Endothelial cell of umbilical vein (primary cell): ENCODE measurements at regions not wholly inside any gene's neighbourhood (a gene's known extent, or its start where the extent isn't known, plus 50 kb on each side); places are given as distances from the start of the nearest gene placed in this dataset.

ENCODE experiments used
- BruUV-seq: library from RNA; stranded (reverse); fragments of 400-500 nt; replicated peaks from 2 replicates; lab custom pipeline; 2021; lab: Mats Ljungman, UMichigan
- CTCF ChIA-PET: fragments of 300-600, 350-600 bp; sonication (Branson Sonifier 250); formaldehyde crosslinking; loops from one replicate; lab custom pipeline; 2021; ENCODE audit warnings: antibody characterized with exemption, inconsistent platforms; lab: Charles Lee
- POLR2A ChIA-PET: fragments of 300-600, 350-600 bp; sonication (Branson Sonifier 250); formaldehyde crosslinking; loops from one replicate; lab custom pipeline; 2021; ENCODE audit warnings: antibody characterized with exemption, inconsistent platforms; lab: Charles Lee
- DNase-seq: peaks from one replicate; pipeline ENCODE4 v3.0.0-alpha.2; 2011; ENCODE audit warnings: low read depth, low spot score
- FAIRE-seq: peaks from 2 replicates; lab custom pipeline; 2011; peaks lifted over from hg19 to GRCh38; lab: Jason Lieb, UNC
- H2AFZ ChIP-seq: 2 replicates; pipeline ENCODE4 v1.6.0; 2012; ENCODE audit warnings: low read depth, low read length, control low read depth, inconsistent platforms
- H3K27ac ChIP-seq: 2 replicates; pipeline ENCODE4 v1.5.1; 2011; ENCODE audit warnings: low read depth, mild to moderate bottlenecking, control low read depth, low read length, moderate library complexity; ENCODE audit not compliant: insufficient read depth
- H3K27me3 ChIP-seq, 2 experiments: 2 replicates each; pipeline versions ENCODE4 v1.6.0 to v1.6.1; 2011; ENCODE audit warnings: low read length in 2 of 2, mixed read lengths in 1 of 2; ENCODE audit not compliant: control insufficient read depth in 2 of 2, insufficient read depth in 2 of 2
- H3K36me3 ChIP-seq, 2 experiments: 2 replicates in 1 of 2; 3 replicates in 1 of 2; pipeline ENCODE4 v1.5.1; 2011; ENCODE audit warnings: low read length in 2 of 2, mild to moderate bottlenecking in 1 of 2, moderate library complexity in 1 of 2; ENCODE audit not compliant: control insufficient read depth in 2 of 2, insufficient read depth in 2 of 2; ENCODE audit errors: extremely low read depth in 1 of 2
- H3K4me1 ChIP-seq: 3 replicates; pipeline ENCODE4 v1.5.1; 2011; ENCODE audit warnings: mild to moderate bottlenecking, low read length; ENCODE audit not compliant: control insufficient read depth, insufficient read depth; ENCODE audit errors: extremely low read depth
- H3K4me2 ChIP-seq: 2 replicates; pipeline ENCODE4 v1.6.1; 2011; ENCODE audit warnings: low read length, control low read depth, mixed read lengths; ENCODE audit not compliant: insufficient read depth
- H3K4me3 ChIP-seq, 3 experiments: fragments of 200-600 bp in 1 of 3; sonication (generic), shearing (Covaris generic) in 1 of 3; replicated peaks in 1 of 3; 2 replicates each; pipeline ENCODE4 v1.5.1; 2011 to 2016; ENCODE audit warnings: control low read depth in 3 of 3, low read length in 3 of 3, mild to moderate bottlenecking in 2 of 3, inconsistent platforms in 1 of 3, low read depth in 1 of 3, moderate library complexity in 1 of 3; ENCODE audit not compliant: insufficient read depth in 1 of 3
- H3K79me2 ChIP-seq: 2 replicates; pipeline ENCODE4 v1.6.0; 2012; ENCODE audit warnings: low read length, inconsistent platforms; ENCODE audit not compliant: control insufficient read depth, insufficient read depth
- H3K9ac ChIP-seq: replicated peaks from 2 replicates; pipeline ENCODE3; 2011; ENCODE audit warnings: low read length, control low read depth; ENCODE audit not compliant: insufficient read depth; ENCODE audit errors: extremely low read depth
- H3K9me1 ChIP-seq: replicated peaks from 3 replicates; pipeline ENCODE4 v1.6.0; 2011; ENCODE audit warnings: mild to moderate bottlenecking, low read length; ENCODE audit not compliant: control insufficient read depth, insufficient read depth; ENCODE audit errors: extremely low read depth
- H3K9me3 ChIP-seq: replicated peaks from 2 replicates; pipeline ENCODE4 v1.5.1; 2012; ENCODE audit warnings: low read length, inconsistent platforms; ENCODE audit not compliant: control insufficient read depth, insufficient read depth
- H4K20me1 ChIP-seq: replicated peaks from 2 replicates; pipeline ENCODE3; 2011; ENCODE audit warnings: mild to moderate bottlenecking, low read length; ENCODE audit not compliant: control insufficient read depth, insufficient read depth; ENCODE audit errors: extremely low read depth
- CTCF ChIP-seq, 2 donors: IDR thresholded peaks; 1 replicate in 1 of 2; 2 replicates in 1 of 2; pipeline ENCODE4 v1.5.1; 2011; ENCODE audit warnings: low read length in 2 of 2, mild to moderate bottlenecking in 2 of 2, moderate library complexity in 2 of 2, control low read depth in 1 of 2, inconsistent platforms in 1 of 2, low read depth in 1 of 2; ENCODE audit not compliant: insufficient read depth in 1 of 2; ENCODE audit errors: extremely low read depth in 1 of 2
- EZH2 ChIP-seq: IDR thresholded peaks from 2 replicates; pipeline ENCODE4 v1.6.1; 2012; ENCODE audit warnings: borderline replicate concordance, low read depth, mild to moderate bottlenecking, moderate library complexity, low read length, inconsistent platforms; ENCODE audit not compliant: severe bottlenecking
- FOS ChIP-seq: IDR thresholded peaks from 2 replicates; pipeline ENCODE4 v1.6.1; 2011; ENCODE audit warnings: mild to moderate bottlenecking, low read length, moderate library complexity, borderline replicate concordance; ENCODE audit not compliant: insufficient read depth
- GATA2 ChIP-seq: IDR thresholded peaks from 2 replicates; pipeline ENCODE4 v1.7.0; 2011; ENCODE audit warnings: low read depth, mild to moderate bottlenecking, moderate library complexity, mixed read lengths, low read length; ENCODE audit not compliant: insufficient read length, insufficient read depth
- JUN ChIP-seq: IDR thresholded peaks from 2 replicates; pipeline ENCODE4 v1.6.1; 2011; ENCODE audit warnings: borderline replicate concordance, low read depth; ENCODE audit not compliant: insufficient read length, insufficient read depth
- MAX ChIP-seq: IDR thresholded peaks from 2 replicates; pipeline ENCODE4 v1.6.1; 2011; ENCODE audit not compliant: insufficient read depth, insufficient read length
- MYC ChIP-seq: IDR thresholded peaks from one replicate; pipeline ENCODE4 v1.6.1; 2011; ENCODE audit warnings: mild to moderate bottlenecking, low read depth, low read length
- POLR2A ChIP-seq: IDR thresholded peaks from 2 replicates; pipeline ENCODE4 v1.6.1; 2012; ENCODE audit warnings: low read depth, mild to moderate bottlenecking, control low read depth, low read length
- POLR2AphosphoS5 ChIP-seq: IDR thresholded peaks from 2 replicates; pipeline ENCODE4 v1.6.1; 2012; ENCODE audit warnings: low read depth, mild to moderate bottlenecking, control low read depth, low read length, moderate library complexity; ENCODE audit not compliant: insufficient read depth
- dilution Hi-C: fragments of 300-500 bp; cut with MboI; formaldehyde crosslinking; loops from one replicate; pipeline ENCODE4 v1.15.0; 2019; ENCODE audit warnings: low sequenced_read_pairs; ENCODE audit not compliant: extremely low pct_ligation_motif_present
- intact Hi-C: fragments of 100-400 bp; cut with micrococcal nuclease; formaldehyde crosslinking; loops from one replicate; pipeline ENCODE4 v1.10.0; 2022

DNA sequence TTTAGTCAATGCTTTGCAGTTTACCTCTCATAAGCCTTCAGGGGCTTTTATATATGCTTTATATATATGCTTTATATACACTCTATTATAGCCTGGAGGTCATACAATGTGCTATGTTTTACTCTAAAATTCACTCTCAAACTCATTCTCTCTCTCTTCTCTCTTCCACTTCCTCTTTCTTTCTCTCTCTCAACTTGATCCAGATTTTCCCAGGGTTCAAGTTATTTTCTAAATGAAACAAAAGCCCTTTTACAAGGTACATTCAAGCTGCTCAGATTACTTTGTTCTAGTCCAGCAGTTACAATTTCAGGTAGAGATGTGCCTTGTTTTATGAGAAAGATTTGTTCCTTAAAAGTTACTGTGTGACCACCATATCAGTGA, 79.6 kb upstream of the ACP3 start:
- Histone ChIP-seq H3K9me1 (no peaks in the 10 kb centered on the region), H3K9ac (no peak overlapping the region), H3K4me3 (no peak overlapping the region), H3K9me3 (no peaks in the 10 kb centered on the region), H3K27me3 (peaks cover 0 to 3% of the 10 kb centered on the region in 2 experiments), H3K79me2 (no peaks in the 10 kb centered on the region), H3K4me2 (no peak overlapping the region), H3K27ac (no peak overlapping the region), H2AFZ (no peak overlapping the region), H3K4me1 (no peaks in the 10 kb centered on the region), H4K20me1 (no peaks in the 10 kb centered on the region), H3K36me3 (no peaks in the 10 kb centered on the region)
- ChIA-PET POLR2A (no interaction called here), CTCF (no interaction called here)
- dilution Hi-C loops (no loop called here), intact Hi-C loops (no loop called here)
- FAIRE-seq: no peak
- no TSS peak for BruUV-seq
- no peak for DNase-seq
- TF ChIP-seq FOS (no peak), JUN (no peak), CTCF (IDR thresholded peaks at IDR 0.05; ENCODE audit: extremely low read depth in 1 of 2, insufficient read depth in 1 of 2, low read depth in 1 of 2, low read length in 2 of 2) (no peak), MYC (no peak), EZH2 (no peak), POLR2A (no peak), MAX (no peak), POLR2AphosphoS5 (no peak), GATA2 (no peak)
